GM13976 (cell line): ENCODE measurements at regions not wholly inside any gene's neighbourhood (a gene's known extent, or its start where the extent isn't known, plus 50 kb on each side); places are given as distances from the start of the nearest gene placed in this dataset.
A peak's percentile ranks its signal among the peaks of the same experiment; 100 is the strongest.

Experiments used
- DNase-seq: peaks from one replicate; pipeline ENCODE4 v3.0.0; 2012; ENCODE audit warnings: low spot score
- CTCF ChIP-seq: IDR thresholded peaks from 2 replicates; pipeline ENCODE4 v1.5.1; 2012; ENCODE audit warnings: borderline replicate concordance, mild to moderate bottlenecking; ENCODE audit not compliant: insufficient read depth; ENCODE audit errors: extremely low read depth, missing control alignments, control extremely low read depth
- in situ Hi-C: fragments of 300-500 bp; cut with MboI; formaldehyde crosslinking; loops from one replicate; pipeline ENCODE4 v1.12.0; 2022; ENCODE audit warnings: low sequenced_read_pairs, mixed read lengths, inconsistent platforms; ENCODE audit not compliant: unreplicated experiment

DNA sequence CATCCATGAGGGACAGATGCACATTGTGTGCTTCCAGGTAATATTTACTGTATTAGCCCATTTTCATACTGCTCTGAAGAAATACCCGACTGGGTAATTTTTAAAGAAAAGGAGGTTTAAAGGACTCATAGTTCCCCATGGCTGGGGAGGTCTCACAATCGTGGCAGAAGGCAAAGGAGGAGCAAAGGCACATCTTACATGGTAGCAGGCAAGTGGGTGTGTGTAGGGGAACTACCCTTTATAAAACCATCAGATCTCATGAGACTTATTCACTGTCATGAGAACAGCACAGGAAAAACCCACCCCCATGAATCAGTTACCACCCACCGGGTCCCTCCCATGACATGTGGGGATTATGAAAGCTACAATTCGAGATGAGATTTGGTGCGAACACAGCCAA is 148.8 kb upstream of the FBXL17 start:
- TF ChIP-seq CTCF, result no peak
- in situ Hi-C loops, result no loop called here
- DNase-seq, result no peak

- TF ChIP-seq CTCF, result no peak
- no peak for DNase-seq
- in situ Hi-C loops, result loop anchor here (10.0 kb wide), 1 partner anchor 945 kb away; no protein-coding TSS in a partner anchor
Measured at GRCh38 chr5:108529381-108529780, 147.5 kb upstream of the FBXL17 start.

DNA sequence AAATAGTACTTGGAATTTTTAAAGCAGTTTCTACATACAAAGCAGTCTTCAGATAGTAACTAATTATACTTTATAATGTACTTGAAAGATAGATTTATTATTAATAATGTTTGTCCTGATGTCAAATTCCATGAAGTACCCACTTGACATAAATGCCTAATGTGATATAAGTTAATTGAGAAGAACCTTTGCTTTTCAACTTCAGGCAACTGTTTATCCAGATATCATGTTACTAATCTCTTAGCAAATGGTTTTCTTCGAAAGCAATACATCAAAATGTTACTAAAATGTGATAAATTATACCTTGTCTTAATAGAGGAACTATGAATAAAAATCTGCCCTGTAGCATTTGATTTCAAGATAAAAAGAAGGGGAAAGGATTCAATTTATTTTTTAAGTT is 146.8 kb upstream of the FBXL17 start:
- in situ Hi-C loops, result loop anchor here (10.0 kb wide), 1 partner anchor 946 kb away; no protein-coding TSS in a partner anchor
- no peak for DNase-seq
- no peak for TF ChIP-seq CTCF

DNA sequence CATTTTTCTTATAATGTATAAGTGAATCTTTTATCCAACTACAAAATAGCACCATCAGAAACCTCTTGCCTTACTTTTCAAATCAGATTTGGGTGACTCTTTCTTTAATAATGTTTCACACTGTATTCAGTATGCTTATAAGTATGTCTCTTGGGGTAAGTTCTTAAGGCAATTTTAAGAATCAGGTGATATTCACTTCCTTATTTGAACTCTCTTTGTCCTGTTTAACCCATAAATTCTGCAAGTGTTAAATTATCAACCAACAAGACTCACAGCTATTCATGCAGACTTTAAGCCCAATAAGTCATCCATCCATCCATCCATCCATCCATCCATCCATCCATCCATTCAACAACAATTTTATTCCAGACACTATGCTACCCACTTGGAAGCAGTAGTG is 142.7 kb upstream of the FBXL17 start:
- no peak for DNase-seq
- no peak for TF ChIP-seq CTCF
- in situ Hi-C loops, result loop anchor here (10.0 kb wide), 1 partner anchor 950 kb away; no protein-coding TSS in a partner anchor

GRCh38 chr5:108523360-108523759 is 141.5 kb upstream of the FBXL17 start:
- in situ Hi-C loops, result loop anchor here (10.0 kb wide), 1 partner anchor 951 kb away; no protein-coding TSS in a partner anchor

GRCh38 chr5:108521841-108522506 is 140.1 kb upstream of the FBXL17 start:
- peak; percentile 45 for TF ChIP-seq CTCF
- DNase-seq, result no peak
- in situ Hi-C loops, result loop anchor here (10.0 kb wide), 1 partner anchor 953 kb away; no protein-coding TSS in a partner anchor

More at GRCh38 chr5:108523360-108523759, 141.5 kb upstream of the FBXL17 start:
- peak; percentile 34 for DNase-seq
- TF ChIP-seq CTCF, result no peak
